GM12874 (cell line): ENCODE measurements at regions not wholly inside any gene's neighbourhood (a gene's known extent, or its start where the extent isn't known, plus 50 kb on each side); places are given as distances from the start of the nearest gene placed in this dataset.

Source experiments
- TF ChIP-seq, protein P1 (sequence below): IDR thresholded peaks from 2 replicates; pipeline ENCODE4 v1.5.1; 2011; ENCODE audit warnings: low read depth, mild to moderate bottlenecking, control low read depth, low read length, moderate library complexity; ENCODE audit not compliant: insufficient read depth

DNA sequence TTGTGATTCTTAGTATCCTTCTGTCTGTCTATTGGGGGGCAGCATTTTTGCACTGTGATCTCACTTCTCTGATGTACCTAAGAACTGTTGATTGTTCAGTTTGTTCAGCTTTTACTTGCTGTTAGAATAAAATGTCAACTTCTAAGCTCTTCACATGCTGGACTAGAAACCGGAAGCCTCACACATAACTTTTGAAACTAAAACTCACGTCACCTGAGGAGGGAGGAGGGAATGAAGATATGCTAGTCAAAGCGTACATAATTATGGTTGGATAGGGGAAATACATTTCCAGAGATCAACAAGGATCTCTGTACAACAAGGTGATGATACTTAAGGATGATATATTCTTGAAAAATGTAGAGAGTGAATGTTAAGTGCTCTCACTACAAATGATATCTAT, 609.7 kb downstream of the INHBA start:
- TF ChIP-seq, protein P1, sequence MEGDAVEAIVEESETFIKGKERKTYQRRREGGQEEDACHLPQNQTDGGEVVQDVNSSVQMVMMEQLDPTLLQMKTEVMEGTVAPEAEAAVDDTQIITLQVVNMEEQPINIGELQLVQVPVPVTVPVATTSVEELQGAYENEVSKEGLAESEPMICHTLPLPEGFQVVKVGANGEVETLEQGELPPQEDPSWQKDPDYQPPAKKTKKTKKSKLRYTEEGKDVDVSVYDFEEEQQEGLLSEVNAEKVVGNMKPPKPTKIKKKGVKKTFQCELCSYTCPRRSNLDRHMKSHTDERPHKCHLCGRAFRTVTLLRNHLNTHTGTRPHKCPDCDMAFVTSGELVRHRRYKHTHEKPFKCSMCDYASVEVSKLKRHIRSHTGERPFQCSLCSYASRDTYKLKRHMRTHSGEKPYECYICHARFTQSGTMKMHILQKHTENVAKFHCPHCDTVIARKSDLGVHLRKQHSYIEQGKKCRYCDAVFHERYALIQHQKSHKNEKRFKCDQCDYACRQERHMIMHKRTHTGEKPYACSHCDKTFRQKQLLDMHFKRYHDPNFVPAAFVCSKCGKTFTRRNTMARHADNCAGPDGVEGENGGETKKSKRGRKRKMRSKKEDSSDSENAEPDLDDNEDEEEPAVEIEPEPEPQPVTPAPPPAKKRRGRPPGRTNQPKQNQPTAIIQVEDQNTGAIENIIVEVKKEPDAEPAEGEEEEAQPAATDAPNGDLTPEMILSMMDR = no peak

DNA sequence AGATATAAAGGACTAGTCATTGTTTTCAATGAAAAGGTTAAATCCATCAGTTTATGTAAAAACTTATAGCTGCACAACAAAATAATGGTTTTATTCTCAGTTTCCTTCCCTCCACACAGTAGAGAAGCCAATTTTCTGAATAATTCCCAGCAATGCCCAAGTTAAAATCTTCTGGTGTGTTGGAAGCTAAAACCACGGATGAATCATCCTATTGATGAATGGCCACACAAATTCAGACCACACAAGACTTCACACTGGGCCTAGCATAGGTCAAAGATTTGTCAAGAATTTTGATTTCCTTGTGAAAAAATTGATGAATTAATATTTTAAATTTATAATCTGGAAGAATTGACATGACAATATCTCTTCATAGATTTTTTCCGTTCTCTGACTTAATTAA, 617.6 kb downstream of the INHBA start:
- TF ChIP-seq, protein P1 = no peak

DNA sequence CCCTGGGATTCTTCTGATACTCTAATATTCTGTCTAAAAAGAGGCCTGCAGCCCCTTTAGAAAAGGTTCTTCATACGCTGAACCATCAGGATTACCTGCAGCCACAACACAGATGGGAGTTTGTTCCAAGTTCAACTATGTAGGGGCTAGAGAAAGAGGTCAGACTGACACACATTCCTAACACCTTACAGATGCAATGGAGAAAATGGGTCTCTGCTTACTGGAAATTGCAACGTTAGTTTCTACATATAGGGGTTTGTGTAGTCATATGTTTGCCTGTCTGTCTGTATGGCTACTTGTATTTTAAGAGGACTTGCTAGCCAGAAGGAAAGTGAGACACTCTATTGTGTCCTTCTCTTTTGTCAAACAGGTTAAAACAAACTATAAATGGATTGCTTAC, 618.5 kb downstream of the INHBA start:
- TF ChIP-seq, protein P1 = no peak

DNA sequence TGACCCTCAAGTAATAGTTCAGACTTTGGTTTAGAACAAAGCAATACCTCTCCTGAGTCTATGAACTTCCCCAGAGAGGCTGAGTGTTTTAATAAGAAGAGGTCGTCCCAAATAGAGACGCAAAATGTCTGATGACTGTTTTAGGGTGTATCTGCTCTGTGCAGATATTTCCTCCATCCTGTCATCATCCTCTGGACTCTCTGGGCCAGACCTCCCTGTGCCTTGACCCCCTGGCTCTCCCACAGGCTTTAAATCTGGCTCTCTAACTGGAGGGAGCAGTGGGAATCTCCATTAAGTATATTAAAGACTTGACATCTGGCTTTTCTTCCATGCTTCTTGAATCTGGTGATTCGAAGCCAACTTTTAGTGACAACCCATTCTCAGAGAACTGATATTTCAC, 633.3 kb downstream of the INHBA start:
- TF ChIP-seq, protein P1 = no peak

DNA sequence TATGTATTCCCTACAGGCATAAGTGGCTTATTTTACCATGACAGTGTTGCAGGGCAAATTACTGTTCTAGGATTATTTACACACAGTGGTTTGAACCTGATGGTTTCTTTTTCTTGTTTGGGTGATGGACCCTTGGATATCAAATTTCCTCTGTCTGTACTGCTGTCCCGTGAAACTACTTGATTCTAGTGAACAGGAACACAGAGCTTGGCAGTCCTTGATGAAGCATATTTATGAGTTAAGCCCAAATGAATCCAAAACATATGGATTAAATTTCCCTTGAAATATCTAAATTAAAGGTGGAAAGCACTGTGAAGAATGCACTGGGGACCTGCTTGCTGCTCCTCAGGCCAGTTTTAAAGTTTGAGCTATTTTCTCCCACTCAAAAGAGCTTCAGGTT, 635.3 kb downstream of the INHBA start:
- TF ChIP-seq, protein P1 = no peak

DNA sequence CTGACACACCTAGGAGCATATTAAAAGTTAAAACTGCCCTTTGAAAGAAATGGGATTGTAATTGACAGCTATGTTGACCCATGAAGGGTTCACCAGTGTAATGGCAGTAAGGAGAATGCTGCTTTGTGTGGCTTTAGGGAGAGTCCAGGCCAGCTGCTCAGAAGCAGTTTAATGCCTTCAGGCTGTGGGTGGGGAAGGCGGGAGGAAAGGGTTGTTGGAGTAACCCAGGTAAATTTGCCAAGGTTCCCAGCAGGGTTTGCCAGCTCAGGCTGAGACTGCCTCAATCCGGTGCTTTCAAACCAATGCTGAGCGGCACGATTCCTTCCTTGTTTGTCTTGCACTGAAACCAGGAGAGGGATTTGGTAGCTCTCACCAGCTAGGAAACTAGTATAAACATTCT, 637.2 kb downstream of the INHBA start:
- TF ChIP-seq, protein P1 = no peak

DNA sequence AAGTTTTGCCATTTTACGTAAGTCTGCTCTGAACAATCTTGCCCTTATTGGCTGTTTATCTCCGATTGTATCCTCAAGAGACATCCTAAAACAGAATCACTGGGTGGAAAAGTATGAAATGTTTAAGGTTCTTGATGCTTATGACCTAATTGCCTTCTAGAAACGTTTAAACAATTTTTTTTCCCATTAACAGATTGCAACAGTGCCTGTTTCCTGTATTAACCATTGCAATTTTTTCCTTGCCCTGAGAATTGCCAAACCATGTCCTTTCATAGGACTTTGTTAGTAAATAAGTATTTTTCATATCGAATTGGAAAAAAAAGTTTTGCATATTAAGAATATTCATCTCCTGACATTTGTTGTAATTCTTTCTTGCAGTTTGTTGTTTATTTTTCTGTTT, 639.8 kb downstream of the INHBA start:
- TF ChIP-seq, protein P1 = no peak

DNA sequence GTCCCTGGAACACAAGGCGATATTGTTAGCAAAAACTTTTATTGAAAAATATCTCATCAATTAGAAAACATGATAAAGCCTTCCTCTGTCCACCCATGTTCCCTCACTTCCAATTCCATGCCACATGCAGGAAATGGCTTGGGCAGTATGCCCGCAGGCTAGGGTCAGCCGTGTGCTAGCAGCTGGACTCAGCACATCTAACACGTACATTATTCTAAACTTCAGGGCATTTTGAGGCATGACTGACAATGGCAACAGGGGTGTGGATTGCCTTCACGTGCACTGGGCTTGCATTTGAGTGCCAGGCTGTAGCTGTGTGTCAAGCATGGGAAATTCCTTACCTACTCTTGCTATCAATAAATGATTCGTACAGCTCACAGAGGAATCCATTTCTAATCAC, 642.1 kb downstream of the INHBA start:
- TF ChIP-seq, protein P1 = no peak
